ENCODE measurements at regions not wholly inside any gene's neighbourhood (a gene's known extent, or its start where the extent isn't known, plus 50 kb on each side); places are given as distances from the start of the nearest gene placed in this dataset.
A peak's percentile ranks its signal among the peaks of the same experiment; 100 is the strongest.

- TF ChIP-seq, protein P1, sequence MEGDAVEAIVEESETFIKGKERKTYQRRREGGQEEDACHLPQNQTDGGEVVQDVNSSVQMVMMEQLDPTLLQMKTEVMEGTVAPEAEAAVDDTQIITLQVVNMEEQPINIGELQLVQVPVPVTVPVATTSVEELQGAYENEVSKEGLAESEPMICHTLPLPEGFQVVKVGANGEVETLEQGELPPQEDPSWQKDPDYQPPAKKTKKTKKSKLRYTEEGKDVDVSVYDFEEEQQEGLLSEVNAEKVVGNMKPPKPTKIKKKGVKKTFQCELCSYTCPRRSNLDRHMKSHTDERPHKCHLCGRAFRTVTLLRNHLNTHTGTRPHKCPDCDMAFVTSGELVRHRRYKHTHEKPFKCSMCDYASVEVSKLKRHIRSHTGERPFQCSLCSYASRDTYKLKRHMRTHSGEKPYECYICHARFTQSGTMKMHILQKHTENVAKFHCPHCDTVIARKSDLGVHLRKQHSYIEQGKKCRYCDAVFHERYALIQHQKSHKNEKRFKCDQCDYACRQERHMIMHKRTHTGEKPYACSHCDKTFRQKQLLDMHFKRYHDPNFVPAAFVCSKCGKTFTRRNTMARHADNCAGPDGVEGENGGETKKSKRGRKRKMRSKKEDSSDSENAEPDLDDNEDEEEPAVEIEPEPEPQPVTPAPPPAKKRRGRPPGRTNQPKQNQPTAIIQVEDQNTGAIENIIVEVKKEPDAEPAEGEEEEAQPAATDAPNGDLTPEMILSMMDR (IDR thresholded peaks at IDR 0.05): no peak
- H3K27me3 Mint-ChIP-seq (ENCODE audit: low read depth): no peaks in the 10 kb centered on the region
- H3K27ac Mint-ChIP-seq (ENCODE audit: unreplicated experiment): no peak overlapping the region
- no peak overlapping the region for H3K4me3 Mint-ChIP-seq (ENCODE audit: unreplicated experiment)
- H3K4me1 Mint-ChIP-seq (ENCODE audit: low read depth): peaks cover 9% of the 10 kb centered on the region
- no peaks in the 10 kb centered on the region for H3K36me3 Mint-ChIP-seq (ENCODE audit: low read depth)
- no peak for DNase-seq (ENCODE audit: low spot score)
- no peaks in the 10 kb centered on the region for H3K9me3 Mint-ChIP-seq (ENCODE audit: low read depth)
Measured at GRCh38 chr12:107411792-107412535, 273.6 kb upstream of the PWP1 start.

- Mint-ChIP-seq H3K4me1 (ENCODE audit: low read depth) (peaks cover 9% of the 10 kb centered on the region), H3K9me3 (ENCODE audit: low read depth) (no peaks in the 10 kb centered on the region)
- no peak for DNase-seq (ENCODE audit: low spot score)
Measured at GRCh38 chr12:107415071-107415470, 270.5 kb upstream of the PWP1 start.

GRCh38 chr12:107415834-107416233, 269.8 kb upstream of the PWP1 start:
- peak overlapping the region; percentile 4 for H3K27ac Mint-ChIP-seq (ENCODE audit: unreplicated experiment)
- H3K27me3 Mint-ChIP-seq (ENCODE audit: low read depth): no peaks in the 10 kb centered on the region
- no peak overlapping the region for H3K4me3 Mint-ChIP-seq (ENCODE audit: unreplicated experiment)
- H3K36me3 Mint-ChIP-seq (ENCODE audit: low read depth): no peaks in the 10 kb centered on the region
- DNase-seq (ENCODE audit: low spot score): no peak
- H3K9me3 Mint-ChIP-seq (ENCODE audit: low read depth): no peaks in the 10 kb centered on the region
- TF ChIP-seq, protein P1 (IDR thresholded peaks at IDR 0.05): no peak
- peaks cover 9% of the 10 kb centered on the region for H3K4me1 Mint-ChIP-seq (ENCODE audit: low read depth)

More at GRCh38 chr12:107415071-107415470, 270.5 kb upstream of the PWP1 start:
- H3K36me3 Mint-ChIP-seq (ENCODE audit: low read depth): no peaks in the 10 kb centered on the region
- peak overlapping the region; percentile 7 for H3K27ac Mint-ChIP-seq (ENCODE audit: unreplicated experiment)
- H3K27me3 Mint-ChIP-seq (ENCODE audit: low read depth): no peaks in the 10 kb centered on the region
- TF ChIP-seq, protein P1 (IDR thresholded peaks at IDR 0.05): no peak
- no peak overlapping the region for H3K4me3 Mint-ChIP-seq (ENCODE audit: unreplicated experiment)

DNA sequence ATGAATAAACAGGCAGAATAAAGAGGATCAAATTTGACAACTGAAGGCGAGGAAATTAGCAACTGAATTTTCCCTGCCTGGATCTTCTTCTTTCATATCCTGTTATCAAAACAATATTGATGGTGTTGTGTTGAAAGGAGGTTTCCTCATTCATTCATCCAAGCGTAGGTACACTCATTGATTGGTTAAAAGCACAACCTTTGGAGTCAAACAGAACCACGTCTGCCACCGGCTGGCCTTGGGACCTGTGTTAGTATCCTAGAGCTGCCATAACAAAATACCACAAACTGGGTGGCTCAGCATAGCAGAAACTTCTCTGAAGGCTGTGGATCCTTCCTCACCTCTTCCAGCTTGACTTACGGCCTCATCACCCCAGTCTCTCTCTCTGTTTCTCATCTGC, 268.6 kb upstream of the PWP1 start:
- Mint-ChIP-seq H3K36me3 (ENCODE audit: low read depth) (no peaks in the 10 kb centered on the region), H3K27me3 (ENCODE audit: low read depth) (peaks cover 1% of the 10 kb centered on the region), H3K4me3 (ENCODE audit: unreplicated experiment) (no peak overlapping the region), H3K9me3 (ENCODE audit: low read depth) (no peaks in the 10 kb centered on the region), H3K4me1 (ENCODE audit: low read depth) (peaks cover 5% of the 10 kb centered on the region), H3K27ac (ENCODE audit: unreplicated experiment) (no peak overlapping the region)
- TF ChIP-seq, protein P1 (IDR thresholded peaks at IDR 0.05): no peak
- no peak for DNase-seq (ENCODE audit: low spot score)

DNA sequence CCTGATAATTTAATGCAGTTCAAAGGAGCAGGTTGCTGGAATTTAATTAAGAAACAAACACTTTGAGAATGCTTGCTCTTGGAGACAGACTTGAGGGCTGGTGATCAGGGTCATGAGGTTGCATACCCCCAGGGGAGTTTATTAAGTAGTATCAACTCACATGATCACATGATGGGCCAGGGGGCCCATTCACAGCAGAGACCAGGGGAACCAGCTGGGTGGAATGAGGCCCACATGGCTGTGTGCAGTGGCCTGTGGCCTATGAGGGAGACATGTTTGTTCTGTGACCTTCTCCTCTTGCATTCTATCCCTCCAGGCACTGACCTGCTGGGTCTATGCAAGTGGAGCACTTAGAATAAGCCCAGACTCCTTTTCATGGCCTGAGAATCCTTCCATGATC, 266.6 kb upstream of the PWP1 start:
- H3K4me3 Mint-ChIP-seq (ENCODE audit: unreplicated experiment): no peak overlapping the region
- TF ChIP-seq, protein P1 (IDR thresholded peaks at IDR 0.05): no peak
- H3K9me3 Mint-ChIP-seq (ENCODE audit: low read depth): no peaks in the 10 kb centered on the region
- no peaks in the 10 kb centered on the region for H3K36me3 Mint-ChIP-seq (ENCODE audit: low read depth)
- H3K27me3 Mint-ChIP-seq (ENCODE audit: low read depth): peaks cover 4% of the 10 kb centered on the region
- H3K27ac Mint-ChIP-seq (ENCODE audit: unreplicated experiment): no peak overlapping the region
- DNase-seq (ENCODE audit: low spot score): no peak
- peaks cover 5% of the 10 kb centered on the region for H3K4me1 Mint-ChIP-seq (ENCODE audit: low read depth)

Measured in chondrocyte (in vitro differentiated cells).